ENCODE measurements at regions not wholly inside any gene's neighbourhood (a gene's known extent, or its start where the extent isn't known, plus 50 kb on each side); places are given as distances from the start of the nearest gene placed in this dataset.

GRCh38 chr11:8814923-8815240, 96.1 kb upstream of the AKIP1 start:
- no peaks in the 10 kb centered on the region for H3K27me3 ChIP-seq (ENCODE audit: control insufficient read depth, insufficient read depth, low read length)

GRCh38 chr11:8818421-8818820, 92.6 kb upstream of the AKIP1 start:
- H3K9me3 ChIP-seq (ENCODE audit: control insufficient read depth, low read length) = no peaks in the 10 kb centered on the region
- H3K4me3 ChIP-seq (ENCODE audit: low read length) = no peak overlapping the region
- H3K27me3 ChIP-seq (ENCODE audit: control insufficient read depth, insufficient read depth, low read length) = no peaks in the 10 kb centered on the region
- H3K36me3 ChIP-seq (ENCODE audit: control insufficient read depth, insufficient read depth, low read length) = no peaks in the 10 kb centered on the region
- peaks cover 11% of the 10 kb centered on the region for H3K4me1 ChIP-seq (ENCODE audit: control insufficient read depth, insufficient read depth, low read length)
- H3K9ac ChIP-seq (ENCODE audit: low read length) = no peak overlapping the region

More at GRCh38 chr11:8814923-8815240, 96.1 kb upstream of the AKIP1 start:
- Histone ChIP-seq H3K4me3 (ENCODE audit: low read length) (no peak overlapping the region), H3K36me3 (ENCODE audit: control insufficient read depth, insufficient read depth, low read length) (no peaks in the 10 kb centered on the region), H3K4me1 (ENCODE audit: control insufficient read depth, insufficient read depth, low read length) (peaks cover 20% of the 10 kb centered on the region), H3K9ac (ENCODE audit: low read length) (no peak overlapping the region), H3K9me3 (ENCODE audit: control insufficient read depth, low read length) (no peaks in the 10 kb centered on the region)

- Histone ChIP-seq H3K9me3 (ENCODE audit: control insufficient read depth, low read length) (no peaks in the 10 kb centered on the region), H3K36me3 (ENCODE audit: control insufficient read depth, insufficient read depth, low read length) (no peaks in the 10 kb centered on the region), H3K4me1 (ENCODE audit: control insufficient read depth, insufficient read depth, low read length) (no peaks in the 10 kb centered on the region), H3K4me3 (ENCODE audit: low read length) (no peak overlapping the region), H3K27me3 (ENCODE audit: control insufficient read depth, insufficient read depth, low read length) (no peaks in the 10 kb centered on the region), H3K9ac (ENCODE audit: low read length) (no peak overlapping the region)
Measured at GRCh38 chr11:8820401-8820800, 90.6 kb upstream of the AKIP1 start.

- Histone ChIP-seq H3K36me3 (ENCODE audit: control insufficient read depth, insufficient read depth, low read length) (no peaks in the 10 kb centered on the region), H3K4me3 (ENCODE audit: low read length) (no peak overlapping the region), H3K27me3 (ENCODE audit: control insufficient read depth, insufficient read depth, low read length) (no peaks in the 10 kb centered on the region), H3K9ac (ENCODE audit: low read length) (no peak overlapping the region), H3K9me3 (ENCODE audit: control insufficient read depth, low read length) (no peaks in the 10 kb centered on the region), H3K4me1 (ENCODE audit: control insufficient read depth, insufficient read depth, low read length) (peaks cover 8% of the 10 kb centered on the region)
Measured at GRCh38 chr11:8822469-8822868, 88.5 kb upstream of the AKIP1 start.

- Histone ChIP-seq H3K4me1 (ENCODE audit: control insufficient read depth, insufficient read depth, low read length) (peaks cover 8% of the 10 kb centered on the region), H3K36me3 (ENCODE audit: control insufficient read depth, insufficient read depth, low read length) (no peaks in the 10 kb centered on the region), H3K27me3 (ENCODE audit: control insufficient read depth, insufficient read depth, low read length) (no peaks in the 10 kb centered on the region), H3K9ac (ENCODE audit: low read length) (no peak overlapping the region), H3K4me3 (ENCODE audit: low read length) (no peak overlapping the region), H3K9me3 (ENCODE audit: control insufficient read depth, low read length) (no peaks in the 10 kb centered on the region)
Measured at GRCh38 chr11:8823174-8823742, 87.7 kb upstream of the AKIP1 start.

- Histone ChIP-seq H3K4me3 (ENCODE audit: low read length) (no peak overlapping the region), H3K9ac (ENCODE audit: low read length) (no peak overlapping the region), H3K36me3 (ENCODE audit: control insufficient read depth, insufficient read depth, low read length) (no peaks in the 10 kb centered on the region), H3K4me1 (ENCODE audit: control insufficient read depth, insufficient read depth, low read length) (peaks cover 8% of the 10 kb centered on the region), H3K27me3 (ENCODE audit: control insufficient read depth, insufficient read depth, low read length) (no peaks in the 10 kb centered on the region), H3K9me3 (ENCODE audit: control insufficient read depth, low read length) (no peaks in the 10 kb centered on the region)
Measured at GRCh38 chr11:8826139-8826786, 84.7 kb upstream of the AKIP1 start.

GRCh38 chr11:8826901-8827560, 84.0 kb upstream of the AKIP1 start:
- no peaks in the 10 kb centered on the region for H3K27me3 ChIP-seq (ENCODE audit: control insufficient read depth, insufficient read depth, low read length)
- no peak overlapping the region for H3K9ac ChIP-seq (ENCODE audit: low read length)
- no peak overlapping the region for H3K4me3 ChIP-seq (ENCODE audit: low read length)
- H3K36me3 ChIP-seq (ENCODE audit: control insufficient read depth, insufficient read depth, low read length) = no peaks in the 10 kb centered on the region
- peaks cover 8% of the 10 kb centered on the region for H3K4me1 ChIP-seq (ENCODE audit: control insufficient read depth, insufficient read depth, low read length)
- no peaks in the 10 kb centered on the region for H3K9me3 ChIP-seq (ENCODE audit: control insufficient read depth, low read length)

GRCh38 chr11:8828046-8828445, 82.9 kb upstream of the AKIP1 start:
- no peaks in the 10 kb centered on the region for H3K36me3 ChIP-seq (ENCODE audit: control insufficient read depth, insufficient read depth, low read length)
- no peak overlapping the region for H3K4me3 ChIP-seq (ENCODE audit: low read length)
- H3K4me1 ChIP-seq (ENCODE audit: control insufficient read depth, insufficient read depth, low read length) = peaks cover 15% of the 10 kb centered on the region
- no peak overlapping the region for H3K9ac ChIP-seq (ENCODE audit: low read length)
- no peaks in the 10 kb centered on the region for H3K9me3 ChIP-seq (ENCODE audit: control insufficient read depth, low read length)
- no peaks in the 10 kb centered on the region for H3K27me3 ChIP-seq (ENCODE audit: control insufficient read depth, insufficient read depth, low read length)

- Histone ChIP-seq H3K27me3 (ENCODE audit: control insufficient read depth, insufficient read depth, low read length) (no peaks in the 10 kb centered on the region), H3K9ac (ENCODE audit: low read length) (no peak overlapping the region), H3K9me3 (ENCODE audit: control insufficient read depth, low read length) (no peaks in the 10 kb centered on the region), H3K4me1 (ENCODE audit: control insufficient read depth, insufficient read depth, low read length) (peaks cover 15% of the 10 kb centered on the region), H3K4me3 (ENCODE audit: low read length) (no peak overlapping the region), H3K36me3 (ENCODE audit: control insufficient read depth, insufficient read depth, low read length) (no peaks in the 10 kb centered on the region)
Measured at GRCh38 chr11:8828580-8829361, 82.2 kb upstream of the AKIP1 start.

- no peaks in the 10 kb centered on the region for H3K27me3 ChIP-seq (ENCODE audit: control insufficient read depth, insufficient read depth, low read length)
- H3K4me3 ChIP-seq (ENCODE audit: low read length) = no peak overlapping the region
- H3K4me1 ChIP-seq (ENCODE audit: control insufficient read depth, insufficient read depth, low read length) = peaks cover 15% of the 10 kb centered on the region
- H3K36me3 ChIP-seq (ENCODE audit: control insufficient read depth, insufficient read depth, low read length) = no peaks in the 10 kb centered on the region
- H3K9ac ChIP-seq (ENCODE audit: low read length) = no peak overlapping the region
- H3K9me3 ChIP-seq (ENCODE audit: control insufficient read depth, low read length) = no peaks in the 10 kb centered on the region
Measured at GRCh38 chr11:8829556-8829955, 81.4 kb upstream of the AKIP1 start.

GRCh38 chr11:8830641-8831040, 80.3 kb upstream of the AKIP1 start:
- Histone ChIP-seq H3K27me3 (ENCODE audit: control insufficient read depth, insufficient read depth, low read length) (no peaks in the 10 kb centered on the region), H3K9ac (ENCODE audit: low read length) (no peak overlapping the region), H3K4me1 (ENCODE audit: control insufficient read depth, insufficient read depth, low read length) (peaks cover 15% of the 10 kb centered on the region), H3K9me3 (ENCODE audit: control insufficient read depth, low read length) (no peaks in the 10 kb centered on the region), H3K4me3 (ENCODE audit: low read length) (no peak overlapping the region), H3K36me3 (ENCODE audit: control insufficient read depth, insufficient read depth, low read length) (no peaks in the 10 kb centered on the region)

GRCh38 chr11:8831861-8832260, 79.1 kb upstream of the AKIP1 start:
- no peaks in the 10 kb centered on the region for H3K9me3 ChIP-seq (ENCODE audit: control insufficient read depth, low read length)
- H3K4me1 ChIP-seq (ENCODE audit: control insufficient read depth, insufficient read depth, low read length) = peaks cover 8% of the 10 kb centered on the region
- no peaks in the 10 kb centered on the region for H3K27me3 ChIP-seq (ENCODE audit: control insufficient read depth, insufficient read depth, low read length)
- H3K9ac ChIP-seq (ENCODE audit: low read length) = no peak overlapping the region
- H3K4me3 ChIP-seq (ENCODE audit: low read length) = no peak overlapping the region
- H3K36me3 ChIP-seq (ENCODE audit: control insufficient read depth, insufficient read depth, low read length) = no peaks in the 10 kb centered on the region
